NCI-H774 (cell line): ENCODE measurements at regions not wholly inside any gene's neighbourhood (a gene's known extent, or its start where the extent isn't known, plus 50 kb on each side); places are given as distances from the start of the nearest gene placed in this dataset.

ENCODE experiments used
- DNase-seq: peaks from one replicate; lab custom pipeline; 2025; lab: John Stamatoyannopoulos, UW

DNA sequence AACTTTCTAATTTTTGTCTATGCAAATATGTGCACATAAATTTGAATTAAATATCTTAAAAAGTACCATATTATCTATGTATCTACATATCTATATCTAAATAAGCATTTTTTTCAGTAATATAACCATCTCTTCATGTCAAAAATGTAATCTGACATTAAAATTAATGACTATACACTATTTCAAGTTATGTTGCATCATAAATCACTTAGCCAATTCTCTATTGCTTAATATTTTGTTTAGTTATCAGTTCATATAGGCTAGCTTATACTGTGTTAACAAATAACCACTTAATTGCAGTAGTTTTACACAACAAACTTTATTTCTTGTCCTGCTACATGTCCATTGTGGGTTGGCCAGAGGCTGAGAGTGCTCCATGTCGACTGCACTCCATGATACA, 360.8 kb downstream of the EPM2A start:
- DNase-seq, result no peak

DNA sequence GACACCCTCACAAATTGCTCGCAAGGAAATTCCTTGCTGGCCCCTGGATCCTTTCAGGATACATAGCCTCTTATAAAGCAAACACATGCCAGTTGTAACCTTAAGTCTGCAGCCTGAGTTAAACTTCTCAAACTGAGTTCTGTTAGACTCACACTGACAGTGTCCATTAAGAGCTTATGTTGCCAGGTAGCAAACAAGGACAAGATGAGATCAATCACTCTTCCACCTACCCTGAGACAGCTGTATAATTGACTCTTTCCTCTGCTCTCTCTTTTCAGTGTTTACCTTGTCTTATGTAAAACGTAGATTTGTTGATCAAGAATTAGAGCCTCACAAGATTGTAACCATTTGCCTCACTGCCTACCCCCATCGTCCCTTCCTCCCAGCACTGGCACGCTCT, 359.8 kb downstream of the EPM2A start:
- peak; percentile 48 for DNase-seq

DNA sequence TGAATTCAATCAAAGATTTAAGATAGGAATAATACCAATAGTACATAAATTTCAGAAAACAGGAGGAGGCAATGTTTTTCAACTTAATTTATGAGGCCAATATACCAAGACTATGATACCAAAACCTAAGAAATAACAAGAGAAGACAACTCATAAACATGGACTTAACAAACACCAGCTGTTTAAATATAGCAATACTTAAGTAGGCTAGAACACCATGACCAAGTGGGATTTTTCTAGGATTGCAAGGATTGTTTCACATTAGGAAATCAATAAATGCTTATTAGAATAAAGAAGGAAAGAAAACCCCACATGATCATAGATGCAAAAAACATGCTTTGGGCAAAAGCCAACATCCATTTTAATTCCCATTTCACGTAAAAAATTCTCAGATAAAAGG, 355.1 kb downstream of the EPM2A start:
- no peak for DNase-seq

DNA sequence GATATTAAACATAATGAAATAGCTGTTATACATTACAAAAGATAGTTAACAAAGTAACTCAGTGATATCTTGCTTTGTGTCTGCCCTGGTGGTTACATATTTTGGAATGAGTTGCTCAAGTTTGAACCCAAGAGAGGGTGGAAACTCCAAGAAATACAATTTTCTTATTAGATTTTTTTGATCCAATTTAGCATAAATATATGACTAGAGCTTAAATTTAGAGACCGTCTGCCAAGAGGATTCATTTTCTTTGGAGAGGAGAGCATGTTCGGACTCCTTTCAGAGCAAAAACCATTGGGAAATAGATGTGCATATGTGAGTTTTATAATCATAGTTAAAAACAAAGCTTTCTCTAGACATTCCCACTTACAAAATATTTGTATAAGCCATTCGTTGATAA, 353.4 kb downstream of the EPM2A start:
- no peak for DNase-seq

DNA sequence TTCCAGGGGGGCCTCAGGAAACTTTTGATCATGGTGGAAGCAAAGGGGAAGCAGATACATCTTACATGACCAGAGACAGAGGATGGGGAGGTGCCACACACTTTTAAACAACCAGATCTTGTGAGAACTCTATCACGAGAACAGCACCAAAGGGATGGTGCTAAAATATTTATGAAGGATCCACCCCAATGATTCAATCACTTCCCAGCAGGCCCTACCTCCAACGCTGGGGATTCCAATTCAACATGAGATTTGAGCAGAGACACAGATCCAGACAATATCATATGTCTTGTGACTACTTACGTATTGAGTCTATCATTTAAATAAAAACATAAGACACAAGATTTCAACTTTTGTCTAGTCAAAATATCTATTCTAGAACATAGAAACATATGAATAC, 351.9 kb downstream of the EPM2A start:
- no peak for DNase-seq

DNA sequence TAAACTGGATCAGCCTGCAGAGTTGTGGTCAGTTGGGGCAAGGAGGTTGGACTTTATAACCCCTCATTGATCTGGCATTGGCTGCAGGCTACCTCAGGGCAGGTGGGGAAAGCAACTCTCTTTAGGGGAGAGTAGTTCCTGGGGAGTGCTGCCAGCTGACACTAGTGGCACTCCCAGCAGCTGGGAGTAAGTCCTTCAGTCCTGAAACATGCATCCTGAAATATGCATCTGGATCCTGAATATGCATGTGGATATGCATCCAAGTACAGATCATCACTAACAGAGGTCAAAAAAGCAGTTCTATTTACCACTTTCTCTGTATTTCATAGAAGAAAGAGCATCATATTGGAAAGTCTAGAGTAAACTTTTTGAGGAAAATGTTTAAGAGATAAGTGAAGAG, 350.8 kb downstream of the EPM2A start:
- DNase-seq, result no peak

DNA sequence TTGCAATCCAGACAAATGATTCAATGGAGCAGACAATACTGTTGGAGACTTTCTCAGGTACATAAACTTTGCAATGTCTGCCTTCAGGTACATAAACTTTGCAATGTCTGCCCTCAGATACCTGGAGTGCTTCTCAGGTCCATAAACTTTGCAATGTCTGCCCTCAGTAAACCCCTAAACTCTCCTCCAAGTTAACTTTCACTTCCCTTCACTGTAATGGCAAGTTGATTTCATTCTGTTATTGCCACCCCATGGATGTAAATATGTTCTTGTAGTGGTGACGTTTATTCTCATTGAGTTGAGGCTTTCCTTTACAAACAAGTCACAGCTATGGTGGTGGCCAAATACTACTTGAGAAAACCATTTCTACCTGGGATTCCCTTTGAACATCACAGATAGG, 338.8 kb downstream of the EPM2A start:
- no peak for DNase-seq

DNA sequence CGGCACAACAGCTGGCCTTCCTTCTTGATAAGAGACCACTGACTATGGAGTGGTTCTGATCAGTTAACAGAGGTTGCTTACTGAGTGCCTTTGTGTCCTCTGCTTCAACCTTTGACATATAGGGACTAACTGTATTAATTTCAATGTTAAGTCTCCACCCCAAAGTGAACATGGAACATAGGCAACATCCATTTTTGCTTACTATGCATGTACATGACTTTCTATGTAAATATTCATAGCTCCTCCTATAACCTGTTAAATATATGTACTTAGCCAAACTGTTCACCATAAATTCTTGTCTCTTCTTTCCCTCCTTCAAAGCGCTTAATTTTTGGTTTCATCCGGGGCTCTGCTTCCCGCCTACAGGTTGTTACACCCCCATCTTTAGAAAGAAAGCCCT, 334.8 kb downstream of the EPM2A start:
- DNase-seq, result no peak

DNA sequence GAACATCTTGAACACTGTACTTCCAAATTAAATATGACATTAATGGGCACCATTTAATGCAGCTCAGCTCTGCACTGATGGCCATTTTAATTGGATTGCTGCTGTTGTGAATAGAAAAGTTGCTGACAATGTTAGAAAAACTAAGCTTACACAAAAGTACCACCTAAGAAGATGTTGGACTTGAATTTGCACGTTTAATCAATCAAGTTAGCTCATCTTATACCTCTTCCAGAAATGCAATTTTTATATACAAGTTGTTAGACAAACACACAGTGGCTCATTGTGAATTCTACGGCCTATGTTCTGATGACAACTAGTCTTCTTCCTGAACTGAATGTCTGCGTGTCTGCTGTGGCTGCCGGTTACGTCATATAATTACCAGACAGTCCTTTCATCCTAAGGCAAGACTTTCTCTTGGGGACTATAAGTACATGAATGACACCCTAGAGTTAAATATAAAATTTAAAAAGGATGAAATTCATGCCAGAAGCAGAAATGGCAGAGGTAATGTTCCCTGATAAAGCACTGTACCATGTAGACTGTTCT, 330.2 kb downstream of the EPM2A start:
- no peak for DNase-seq

DNA sequence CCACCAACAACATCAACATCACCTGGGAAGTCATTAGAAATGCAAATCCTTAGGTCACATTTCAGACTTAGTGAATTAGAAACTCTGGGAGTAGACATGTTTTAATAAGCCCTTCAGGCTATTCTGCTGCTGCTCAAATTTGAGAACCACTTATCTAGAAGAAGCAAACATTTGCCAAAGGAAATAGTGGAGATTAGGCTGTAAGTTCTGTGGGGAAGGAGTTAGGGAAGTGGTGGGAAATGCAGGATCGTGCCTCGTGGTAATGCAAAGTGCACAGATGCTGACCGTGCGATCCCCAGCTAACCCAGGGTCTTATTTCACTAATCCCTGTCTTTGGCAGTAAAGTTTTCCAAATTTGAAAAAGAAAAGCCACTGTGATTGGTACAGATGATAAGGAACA, 328.5 kb downstream of the EPM2A start:
- DNase-seq, result no peak

DNA sequence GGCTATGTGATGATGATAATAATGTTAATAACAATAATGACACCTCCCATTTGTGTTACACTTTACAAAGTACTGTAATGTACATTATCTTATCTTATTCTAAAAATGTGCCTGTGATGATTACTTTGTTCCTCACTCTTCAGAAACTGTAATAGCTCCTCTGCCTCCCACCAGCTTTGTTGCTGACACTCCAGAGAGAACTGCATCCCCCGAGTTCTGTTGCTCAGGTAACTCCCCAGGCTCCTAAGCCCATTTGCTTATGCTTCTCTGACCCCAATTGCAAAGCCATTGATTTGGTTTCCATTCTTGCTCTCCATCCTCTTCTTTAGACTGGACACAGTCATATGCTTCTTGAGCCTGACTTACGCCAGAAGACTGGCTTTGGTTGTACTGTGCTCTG, 319.7 kb downstream of the EPM2A start:
- no peak for DNase-seq

DNA sequence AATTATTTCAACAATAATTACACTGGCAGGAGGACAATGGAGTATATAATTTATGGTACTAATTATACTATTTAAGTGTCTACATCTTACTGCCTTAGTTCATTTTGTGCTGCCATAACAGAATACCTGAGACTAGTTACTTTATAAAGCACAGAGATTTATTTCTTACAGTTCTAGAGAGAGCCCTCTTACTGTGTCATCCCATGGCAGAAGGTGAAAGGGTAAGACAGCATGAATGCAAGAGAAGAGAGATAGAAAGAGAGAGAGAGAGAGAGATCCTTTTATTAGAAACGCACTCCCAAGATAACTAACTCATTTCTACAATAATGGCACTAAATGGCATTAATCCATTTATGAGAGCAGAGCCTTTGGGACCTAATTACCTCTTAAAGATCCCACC, 314.7 kb downstream of the EPM2A start:
- peak; percentile 18 for DNase-seq

DNA sequence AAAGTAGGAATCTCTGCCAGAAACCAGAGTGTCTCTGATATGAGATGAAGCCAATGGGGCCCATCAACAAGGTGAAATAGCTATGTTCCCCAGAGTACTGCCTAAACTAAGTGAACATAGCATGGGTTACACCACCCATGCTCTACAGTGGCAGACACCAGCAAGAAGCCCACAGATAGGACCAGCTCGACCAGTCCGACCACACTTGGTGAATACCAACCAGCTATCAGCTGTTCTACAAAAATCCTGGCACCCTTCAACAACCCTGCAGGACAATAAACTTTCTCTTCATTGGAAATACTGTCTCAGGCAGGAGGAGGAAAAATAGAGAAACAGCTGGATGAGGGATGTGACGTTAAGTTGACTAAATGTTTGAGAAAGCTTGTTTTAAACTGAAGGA, 311.4 kb downstream of the EPM2A start:
- no peak for DNase-seq

DNA sequence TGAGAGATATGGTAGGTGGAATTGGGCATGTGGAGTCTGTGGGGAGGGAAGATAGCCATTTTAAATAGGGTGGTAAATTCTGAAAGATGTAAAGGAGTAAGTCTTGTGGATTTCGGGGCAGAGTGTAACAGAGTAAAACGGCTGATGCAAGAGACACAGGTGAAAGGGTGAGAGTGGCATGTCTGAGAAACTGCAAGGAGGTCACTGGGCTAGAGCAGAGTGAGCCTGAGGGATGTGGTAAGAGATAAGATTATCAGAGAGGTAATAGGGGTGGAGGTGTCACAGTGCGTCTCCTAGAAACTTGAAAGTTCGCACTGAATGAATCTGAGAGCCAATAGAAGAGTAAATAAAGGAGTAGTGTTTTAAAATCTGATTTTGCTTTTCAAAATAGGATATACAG, 308.1 kb downstream of the EPM2A start:
- DNase-seq, result no peak

DNA sequence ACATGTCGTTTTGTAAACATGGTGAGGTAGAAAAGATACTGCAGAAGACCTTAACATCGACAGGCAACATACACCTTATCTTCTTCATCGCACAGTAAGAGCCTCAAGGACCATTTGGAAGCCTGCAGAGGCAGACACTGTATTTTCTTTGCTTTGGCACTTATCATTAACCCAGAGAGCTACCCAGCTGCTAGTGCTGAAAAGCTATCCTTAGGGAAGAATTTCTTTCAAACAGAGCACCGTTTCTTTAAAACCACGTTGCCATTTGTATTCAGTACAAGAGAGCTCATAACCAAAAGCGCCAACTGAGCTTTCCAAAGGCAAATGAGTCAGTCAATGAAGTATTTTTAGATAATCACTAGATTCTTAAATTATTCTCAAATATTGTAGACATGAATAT, 306.6 kb downstream of the EPM2A start:
- DNase-seq, result no peak

DNA sequence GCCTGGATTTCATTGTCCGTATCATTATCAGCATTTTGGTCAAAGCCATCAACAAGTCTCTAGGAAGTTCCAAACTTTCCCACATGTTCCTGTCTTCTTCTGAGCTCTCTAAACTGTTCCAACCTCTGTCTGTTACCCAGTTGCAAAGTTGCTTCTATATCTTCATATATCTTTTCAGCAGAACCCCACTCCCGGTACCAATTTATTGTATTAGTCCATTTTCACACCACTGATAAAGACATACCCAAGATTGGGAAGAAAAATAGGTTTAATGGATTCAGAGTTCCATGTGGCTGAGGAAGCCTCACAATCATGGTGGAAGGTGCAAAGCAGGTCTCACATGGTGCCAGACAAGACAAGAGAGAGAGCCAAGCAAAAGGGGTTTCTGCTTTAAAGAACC, 293.2 kb downstream of the EPM2A start:
- no peak for DNase-seq

DNA sequence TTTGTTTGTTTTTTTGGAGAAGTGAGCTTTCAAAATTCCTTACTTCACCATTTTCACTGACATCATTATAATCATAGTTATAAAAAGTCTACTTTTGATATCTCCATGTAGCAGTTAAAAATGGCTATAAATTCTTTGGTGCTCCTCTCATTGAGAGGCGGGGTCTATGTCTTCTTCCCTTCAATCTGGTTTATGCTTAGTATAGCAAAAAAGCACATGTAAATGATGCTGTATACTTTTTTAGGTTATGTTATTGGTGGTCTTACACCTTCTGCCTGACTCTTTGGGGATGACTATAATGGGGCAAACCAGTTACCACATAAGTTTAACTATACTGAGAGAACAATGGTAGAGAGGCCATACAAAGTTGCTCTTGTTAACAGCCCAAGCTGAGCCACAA, 289.6 kb downstream of the EPM2A start:
- no peak for DNase-seq

DNA sequence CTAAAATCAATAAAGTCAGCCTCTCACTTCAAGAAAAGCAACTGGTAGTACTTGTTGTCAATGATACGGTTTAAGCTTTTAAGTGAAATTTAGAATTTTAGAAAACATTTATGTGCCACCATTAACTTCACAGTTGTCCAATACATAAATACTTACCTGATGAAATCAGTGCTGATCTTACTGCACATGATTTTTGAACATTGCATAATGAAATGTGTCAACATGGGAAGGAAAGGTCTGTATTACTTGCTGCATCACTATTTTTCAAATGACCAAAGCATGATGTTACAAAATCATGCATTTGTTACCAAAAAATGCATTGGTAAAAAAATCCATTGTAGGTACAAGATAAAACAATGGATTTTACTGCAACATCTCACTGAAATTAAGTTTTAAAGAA, 284.3 kb downstream of the EPM2A start:
- no peak for DNase-seq

DNA sequence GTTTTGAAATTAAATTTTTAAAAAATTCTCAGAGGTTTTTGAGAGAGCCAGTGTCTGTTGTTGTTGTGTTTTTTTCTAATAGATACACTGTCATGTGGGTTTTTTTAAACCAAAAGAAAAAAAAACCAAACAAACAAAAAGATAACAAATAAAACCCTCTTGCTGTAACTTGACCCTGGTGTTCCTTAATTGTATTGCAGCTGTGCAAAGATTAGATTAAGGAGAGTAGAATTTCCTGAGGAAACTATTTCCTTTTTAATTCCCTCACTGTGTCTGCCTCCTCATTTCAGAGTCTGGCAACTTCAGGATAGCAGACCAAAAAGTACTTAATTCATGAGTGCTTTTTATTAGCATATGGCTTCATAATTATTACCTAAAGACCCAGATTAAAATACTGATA, 281.9 kb downstream of the EPM2A start:
- no peak for DNase-seq

DNA sequence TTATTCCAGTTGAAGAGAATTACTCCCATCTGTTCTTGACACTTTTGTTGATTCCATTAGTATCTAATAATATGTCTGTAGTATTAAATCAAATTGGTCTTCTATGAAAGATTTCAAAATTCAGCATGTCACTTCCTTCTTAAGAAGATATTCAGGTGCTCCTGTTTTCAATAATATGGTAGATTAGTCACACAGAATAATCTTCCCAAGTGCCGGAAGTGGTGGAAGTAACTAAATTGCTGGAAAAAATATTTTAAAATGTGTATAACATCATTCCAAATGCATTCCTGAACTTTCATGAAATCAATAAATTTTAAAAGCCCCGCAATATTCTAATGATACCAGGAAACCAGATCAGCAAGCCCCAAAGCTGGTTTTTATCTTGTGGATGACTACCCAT, 281.3 kb downstream of the EPM2A start:
- DNase-seq, result no peak

DNA sequence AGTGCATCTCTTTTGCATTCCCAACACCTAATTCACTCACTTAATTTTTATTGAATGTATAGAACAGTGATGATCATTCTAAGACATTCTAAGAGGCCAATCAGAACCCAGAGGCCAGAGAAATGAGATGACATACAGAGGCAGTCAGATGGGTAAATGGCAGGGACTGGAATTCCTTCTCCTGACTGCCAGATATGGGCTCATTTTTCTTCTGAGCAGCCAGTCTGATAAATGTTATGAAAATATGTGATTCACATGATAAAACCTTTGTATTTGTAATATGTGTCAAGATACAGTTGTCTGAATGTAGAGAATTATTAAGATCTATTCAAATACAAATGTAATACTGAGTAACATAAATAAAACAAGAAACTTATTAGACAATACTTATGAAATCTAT, 277.8 kb downstream of the EPM2A start:
- DNase-seq, result no peak

DNA sequence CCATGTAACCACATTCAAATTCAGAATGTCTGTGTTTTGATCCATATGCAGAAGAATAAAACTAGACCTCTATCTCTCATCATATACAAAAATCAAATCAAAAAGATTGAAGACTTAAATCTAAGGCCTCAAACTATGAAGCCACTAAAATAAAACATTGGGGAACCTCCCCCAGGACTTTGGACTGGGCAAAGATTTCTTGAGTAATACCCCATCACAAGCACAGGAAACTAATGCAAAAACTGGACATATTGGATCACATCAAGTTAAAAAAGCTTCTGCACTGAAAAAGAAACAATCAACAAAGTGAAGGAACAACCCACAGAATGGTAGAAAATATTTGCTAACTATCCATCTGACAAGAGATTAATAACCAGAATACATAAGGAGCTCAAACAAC, 266.8 kb downstream of the EPM2A start:
- no peak for DNase-seq

DNA sequence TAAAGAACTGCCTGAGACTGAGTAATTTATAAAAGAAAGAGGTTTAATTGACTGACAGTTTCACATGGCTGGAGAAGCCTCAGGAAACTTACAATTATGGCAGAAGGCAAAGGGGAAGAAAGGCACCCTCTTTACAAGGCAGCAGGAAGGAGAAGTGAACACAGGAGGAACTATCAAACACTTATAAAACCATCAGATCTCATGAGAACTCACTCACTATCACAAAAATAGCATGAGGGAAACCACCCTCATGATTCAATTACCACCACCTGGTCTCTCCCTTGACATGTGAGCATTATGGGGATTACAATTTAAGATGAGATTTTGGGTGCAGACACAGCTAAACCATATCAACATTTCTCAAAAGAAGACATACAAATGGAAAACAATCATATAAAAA, 266.3 kb downstream of the EPM2A start:
- DNase-seq, result no peak

DNA sequence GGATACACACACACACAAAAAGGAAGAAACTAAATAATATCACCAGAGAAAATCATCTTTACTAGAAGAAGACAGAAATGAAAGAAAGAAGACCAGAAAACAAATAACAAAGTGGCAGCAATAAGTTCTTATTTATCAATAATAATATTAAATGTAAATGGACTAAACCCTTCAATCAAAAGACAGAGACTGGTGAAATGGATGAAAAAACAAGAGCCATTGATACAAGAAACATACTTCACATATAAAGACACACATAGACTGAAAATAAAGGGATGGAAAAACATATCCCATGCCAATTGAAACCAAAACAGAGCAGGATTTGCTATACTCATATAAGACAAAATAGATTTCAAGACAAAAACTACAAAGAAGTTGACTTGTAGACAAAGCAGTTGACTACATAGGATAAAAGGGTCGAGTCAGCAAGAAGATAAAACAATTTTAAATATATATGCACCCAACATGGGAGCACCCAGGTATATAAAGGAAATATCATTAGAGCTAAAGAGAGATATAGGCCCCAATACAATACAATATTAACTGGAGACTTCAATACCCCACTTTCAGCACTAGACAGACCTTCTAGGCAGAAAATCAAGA, 259.4 kb downstream of the EPM2A start:
- DNase-seq, result no peak

DNA sequence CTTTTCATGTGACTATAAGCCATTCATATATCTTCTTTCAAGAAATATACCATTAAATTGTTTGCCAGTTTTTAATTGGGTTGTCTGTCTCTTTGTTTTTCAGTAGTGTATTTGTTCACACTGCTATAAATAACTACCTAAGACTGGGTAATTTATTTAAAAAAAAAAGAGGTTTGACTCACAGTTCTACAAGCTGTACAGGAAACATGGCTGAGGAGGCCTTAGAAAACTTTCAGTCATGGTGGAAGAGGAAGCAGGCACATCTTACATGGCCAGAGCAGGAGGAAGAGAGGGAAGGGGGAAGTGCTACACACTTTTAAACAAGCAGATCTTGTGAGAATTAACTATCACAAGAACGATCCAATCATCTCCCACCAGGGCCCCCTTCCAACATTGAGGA, 255.3 kb downstream of the EPM2A start:
- no peak for DNase-seq
